HepG2 (cell line): ENCODE measurements at regions not wholly inside any gene's neighbourhood (a gene's known extent, or its start where the extent isn't known, plus 50 kb on each side); places are given as distances from the start of the nearest gene placed in this dataset.

Experiments
- ATAC-seq: fragments of 200-7000 bp; cut with Tn5 transposase; 3 replicates; pipeline ENCODE4 v1.9.1; 2020; ENCODE audit warnings: mild to moderate bottlenecking, moderate library complexity
- BruUV-seq: library from RNA; stranded (reverse); fragments of 400-500 nt; replicated peaks from 2 replicates; lab custom pipeline; 2021; lab: Mats Ljungman, UMichigan
- CTCF ChIA-PET: fragments of 300-600 bp; formaldehyde crosslinking; extraction: SDS; loops from one replicate; lab custom pipeline; 2021; ENCODE audit warnings: low total read pairs, inconsistent platforms, low intra/inter-chr PET ratio; lab: Yijun Ruan, JAX
- POLR2A ChIA-PET: fragments of 350-600 bp; sonication (Branson Sonifier 250); formaldehyde crosslinking; loops from one replicate; lab custom pipeline; 2020; ENCODE audit warnings: antibody characterized with exemption, inconsistent platforms; lab: Yijun Ruan, JAX
- DNase-seq: peaks from one replicate; pipeline ENCODE4 v3.0.0-alpha.2; 2015; ENCODE audit warnings: low spot score
- FAIRE-seq: peaks from 3 replicates; lab custom pipeline; 2011; peaks lifted over from hg19 to GRCh38; lab: Jason Lieb, UNC
- H2AFZ ChIP-seq: one replicate; pipeline ENCODE4 v1.6.1; 2011; ENCODE audit warnings: low read length, inconsistent platforms
- H3K27ac ChIP-seq: fragments of 300-600 bp; 3 replicates; pipeline ENCODE4 v1.8.0; 2011; ENCODE audit warnings: mixed run types, mild to moderate bottlenecking, mixed read lengths, low read length, inconsistent platforms; ENCODE audit not compliant: insufficient read depth; ENCODE audit errors: extremely low read length
- H3K27me3 ChIP-seq, 2 experiments: fragments of 200-600 bp in 1 of 2; 2 replicates in 1 of 2; 3 replicates in 1 of 2; pipeline versions ENCODE4 v1.6.0 to v1.8.0; 2011; ENCODE audit warnings: low read length in 2 of 2, mild to moderate bottlenecking in 2 of 2, moderate library complexity in 2 of 2, inconsistent platforms in 1 of 2; ENCODE audit not compliant: insufficient read depth in 2 of 2, control insufficient read depth in 1 of 2
- H3K36me3 ChIP-seq, 2 experiments: fragments of 200-600 bp in 1 of 2; replicated peaks in 1 of 2; 2 replicates in 1 of 2; 3 replicates in 1 of 2; pipeline versions ENCODE4 v1.5.1 to v1.8.0; 2011; ENCODE audit warnings: low read length in 2 of 2, inconsistent platforms in 1 of 2; ENCODE audit not compliant: insufficient read depth in 2 of 2, control insufficient read depth in 1 of 2
- H3K4me1 ChIP-seq: 2 replicates; pipeline ENCODE4 v1.5.1; 2012; ENCODE audit warnings: low read length, inconsistent platforms; ENCODE audit not compliant: insufficient read depth
- H3K4me2 ChIP-seq: 2 replicates; pipeline ENCODE4 v1.6.0; 2011; ENCODE audit warnings: low read depth, low read length, inconsistent platforms
- H3K4me3 ChIP-seq, 3 experiments: fragments of 200-600 bp in 1 of 3; sonication (generic), shearing (Covaris generic) in 1 of 3; replicated peaks in 1 of 3; 2 replicates each; pipeline ENCODE4 v1.5.1; 2011 to 2016; ENCODE audit warnings: low read length in 3 of 3, inconsistent platforms in 2 of 3, low read depth in 2 of 3, mild to moderate bottlenecking in 2 of 3, control low read depth in 1 of 3, mixed read lengths in 1 of 3; ENCODE audit not compliant: insufficient read depth in 1 of 3
- H3K79me2 ChIP-seq: one replicate; pipeline ENCODE4 v1.6.1; 2011; ENCODE audit warnings: low read length, inconsistent platforms; ENCODE audit not compliant: insufficient read depth
- H3K9ac ChIP-seq: 2 replicates; pipeline ENCODE4 v1.6.0; 2011; ENCODE audit warnings: mild to moderate bottlenecking, low read depth, low read length, inconsistent platforms; ENCODE audit not compliant: insufficient read depth
- H3K9me3 ChIP-seq: 2 replicates; pipeline ENCODE4 v1.5.1; 2012; ENCODE audit warnings: mild to moderate bottlenecking, low read length
- H4K20me1 ChIP-seq: 2 replicates; pipeline ENCODE4 v1.6.0; 2011; ENCODE audit warnings: inconsistent platforms, mild to moderate bottlenecking, low read length, moderate library complexity; ENCODE audit not compliant: insufficient read depth
- CC2D1A ChIP-seq: sonication (generic); formaldehyde crosslinking; IDR thresholded peaks from 2 replicates; pipeline ENCODE4 v1.8.1; 2023; ENCODE audit warnings: mild to moderate bottlenecking, missing genetic modification reagents
- CENPX ChIP-seq: sonication (generic); formaldehyde crosslinking; IDR thresholded peaks from 2 replicates; pipeline ENCODE4 v1.9.0; 2021; ENCODE audit warnings: mild to moderate bottlenecking, missing genetic modification reagents, moderate library complexity
- EED ChIP-seq: sonication (generic); formaldehyde crosslinking; IDR thresholded peaks from 2 replicates; pipeline ENCODE4 v1.5.0; 2020; ENCODE audit warnings: mild to moderate bottlenecking, missing genetic modification reagents
- ELF1 ChIP-seq: sonication (generic); formaldehyde crosslinking; IDR thresholded peaks from 2 replicates; pipeline ENCODE4 v1.4.0; 2020; ENCODE audit warnings: missing genetic modification reagents
- GPN1 ChIP-seq: sonication (generic); formaldehyde crosslinking; IDR thresholded peaks from 2 replicates; pipeline ENCODE4 v1.5.1; 2020; ENCODE audit warnings: missing genetic modification reagents, borderline replicate concordance
- SMAD3 ChIP-seq: sonication (generic); formaldehyde crosslinking; IDR thresholded peaks from 2 replicates; pipeline ENCODE4 v1.4.0; 2020; ENCODE audit warnings: missing genetic modification reagents
- SMYD3 ChIP-seq: sonication (generic); formaldehyde crosslinking; IDR thresholded peaks from 2 replicates; pipeline ENCODE4 v1.8.1; 2023; ENCODE audit warnings: mild to moderate bottlenecking, missing genetic modification reagents
- SRF ChIP-seq: IDR thresholded peaks from 2 replicates; pipeline ENCODE4 v1.6.1; 2011; ENCODE audit warnings: mild to moderate bottlenecking, low read depth, low read length, moderate library complexity
- TSC22D2 ChIP-seq: sonication (generic); formaldehyde crosslinking; IDR thresholded peaks from 2 replicates; pipeline ENCODE4 v1.5.1; 2020; ENCODE audit warnings: missing genetic modification reagents, mild to moderate bottlenecking, borderline replicate concordance
- ZNF232 ChIP-seq: sonication (generic); formaldehyde crosslinking; IDR thresholded peaks from 2 replicates; pipeline ENCODE4 v1.4.0; 2020; ENCODE audit warnings: missing genetic modification reagents, borderline replicate concordance
- ZNF703 ChIP-seq: sonication (generic); formaldehyde crosslinking; IDR thresholded peaks from 2 replicates; pipeline ENCODE4 v1.5.1; 2020; ENCODE audit warnings: missing genetic modification reagents, mild to moderate bottlenecking, moderate library complexity, borderline replicate concordance
- ZNF75D ChIP-seq: sonication (generic); formaldehyde crosslinking; IDR thresholded peaks from 2 replicates; pipeline ENCODE4 v1.8.1; 2023; ENCODE audit warnings: missing genetic modification reagents, mild to moderate bottlenecking, borderline replicate concordance
- WGBS: methylation state at CpG from one replicate; pipeline ENCODE4 v1.1.6; 2017; ENCODE audit warnings: low lambda C conversion rate; 5-methylcytosine and 5-hydroxymethylcytosine counted together
- in situ Hi-C: cut with HindIII; loops from 2 replicates; pipeline ENCODE4 v1.10.0; 2017; ENCODE audit warnings: low pct_unique_long_range_greater_than_20kb; ENCODE audit not compliant: extremely low pct_ligation_motif_present
- intact Hi-C: fragments of 100-400 bp; cut with micrococcal nuclease; formaldehyde crosslinking; loops from one replicate; pipeline ENCODE4 v1.10.0; 2022; ENCODE audit not compliant: unreplicated experiment
- TF ChIP-seq, protein P1 (sequence below): sonication (generic); formaldehyde crosslinking; IDR thresholded peaks from 2 replicates; pipeline ENCODE4; 2020; ENCODE audit warnings: missing genetic modification reagents, mild to moderate bottlenecking, borderline replicate concordance
- TF ChIP-seq, protein P2 (sequence below): sonication (generic); formaldehyde crosslinking; IDR thresholded peaks from 2 replicates; pipeline ENCODE4 v1.5.0; 2020; ENCODE audit warnings: mild to moderate bottlenecking, missing genetic modification reagents
- TF ChIP-seq, protein P3 (sequence below): sonication (generic); formaldehyde crosslinking; IDR thresholded peaks from 2 replicates; pipeline ENCODE4 v1.8.0; 2022; ENCODE audit warnings: missing genetic modification reagents, mild to moderate bottlenecking, moderate library complexity, borderline replicate concordance

DNA sequence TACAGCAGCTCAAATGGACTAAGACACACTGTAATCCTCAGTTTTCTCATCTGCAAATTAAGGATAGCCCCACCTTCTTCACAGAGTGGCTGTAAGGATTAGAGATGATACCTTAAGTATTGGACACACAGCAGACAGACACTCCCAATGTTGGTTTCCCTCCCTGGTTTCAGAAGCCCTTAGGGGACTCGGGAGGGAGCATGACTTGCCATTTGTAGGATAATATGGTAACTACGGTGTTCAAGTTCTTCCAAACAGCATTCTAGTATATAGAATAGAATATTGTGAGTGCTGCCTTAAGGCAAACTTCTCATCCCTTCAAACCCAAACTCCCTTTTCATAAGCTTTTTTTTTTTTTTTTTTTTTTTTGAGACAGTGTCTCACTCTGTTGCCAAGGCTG lies 101.9 kb downstream of the COPRS start:
- Histone ChIP-seq H3K9ac (no peak overlapping the region), H3K27me3 (peaks cover 0 to under 1% of the 10 kb centered on the region in 2 experiments; a peak in 1 of 5 replicates), H3K4me3 (no peak overlapping the region), H3K27ac (no peak overlapping the region), H2AFZ (no peak overlapping the region), H3K36me3 (no peaks in the 10 kb centered on the region), H3K4me1 (peaks cover 30% of the 10 kb centered on the region), H4K20me1 (no peaks in the 10 kb centered on the region), H3K9me3 (no peaks in the 10 kb centered on the region), H3K79me2 (no peaks in the 10 kb centered on the region), H3K4me2 (no peak overlapping the region)
- POLR2A ChIA-PET, result no interaction called here
- WGBS, result 84% methylated on average over 2 of the region's 2 CpGs
- CTCF ChIA-PET, result no interaction called here
- in situ Hi-C loops, result loop anchor here (10.0 kb wide), 1 partner anchor 58 kb away; no protein-coding TSS in a partner anchor
- no peak for DNase-seq
- no peak for FAIRE-seq
- intact Hi-C loops, result loop anchor here (10.0 kb wide), 1 partner anchor 48 kb away; no protein-coding TSS in a partner anchor
- no peak for ATAC-seq
- BruUV-seq, result no TSS peak
- TF ChIP-seq ZNF703 (no peak), SMAD3 (CRISPR knock-in tag) (no peak), CC2D1A (no peak), SRF (no peak), TSC22D2 (CRISPR knock-in tag) (no peak), ZNF75D (CRISPR knock-in tag) (no peak), ZNF232 (CRISPR knock-in tag) (no peak), GPN1 (CRISPR knock-in tag) (no peak), EED (CRISPR knock-in tag) (no peak), ELF1 (CRISPR knock-in tag) (no peak), SMYD3 (no peak), CENPX (CRISPR knock-in tag) (no peak)
- TF ChIP-seq, protein P1, sequence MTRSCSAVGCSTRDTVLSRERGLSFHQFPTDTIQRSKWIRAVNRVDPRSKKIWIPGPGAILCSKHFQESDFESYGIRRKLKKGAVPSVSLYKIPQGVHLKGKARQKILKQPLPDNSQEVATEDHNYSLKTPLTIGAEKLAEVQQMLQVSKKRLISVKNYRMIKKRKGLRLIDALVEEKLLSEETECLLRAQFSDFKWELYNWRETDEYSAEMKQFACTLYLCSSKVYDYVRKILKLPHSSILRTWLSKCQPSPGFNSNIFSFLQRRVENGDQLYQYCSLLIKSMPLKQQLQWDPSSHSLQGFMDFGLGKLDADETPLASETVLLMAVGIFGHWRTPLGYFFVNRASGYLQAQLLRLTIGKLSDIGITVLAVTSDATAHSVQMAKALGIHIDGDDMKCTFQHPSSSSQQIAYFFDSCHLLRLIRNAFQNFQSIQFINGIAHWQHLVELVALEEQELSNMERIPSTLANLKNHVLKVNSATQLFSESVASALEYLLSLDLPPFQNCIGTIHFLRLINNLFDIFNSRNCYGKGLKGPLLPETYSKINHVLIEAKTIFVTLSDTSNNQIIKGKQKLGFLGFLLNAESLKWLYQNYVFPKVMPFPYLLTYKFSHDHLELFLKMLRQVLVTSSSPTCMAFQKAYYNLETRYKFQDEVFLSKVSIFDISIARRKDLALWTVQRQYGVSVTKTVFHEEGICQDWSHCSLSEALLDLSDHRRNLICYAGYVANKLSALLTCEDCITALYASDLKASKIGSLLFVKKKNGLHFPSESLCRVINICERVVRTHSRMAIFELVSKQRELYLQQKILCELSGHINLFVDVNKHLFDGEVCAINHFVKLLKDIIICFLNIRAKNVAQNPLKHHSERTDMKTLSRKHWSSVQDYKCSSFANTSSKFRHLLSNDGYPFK (CRISPR knock-in tag), result no peak
- TF ChIP-seq, protein P2, sequence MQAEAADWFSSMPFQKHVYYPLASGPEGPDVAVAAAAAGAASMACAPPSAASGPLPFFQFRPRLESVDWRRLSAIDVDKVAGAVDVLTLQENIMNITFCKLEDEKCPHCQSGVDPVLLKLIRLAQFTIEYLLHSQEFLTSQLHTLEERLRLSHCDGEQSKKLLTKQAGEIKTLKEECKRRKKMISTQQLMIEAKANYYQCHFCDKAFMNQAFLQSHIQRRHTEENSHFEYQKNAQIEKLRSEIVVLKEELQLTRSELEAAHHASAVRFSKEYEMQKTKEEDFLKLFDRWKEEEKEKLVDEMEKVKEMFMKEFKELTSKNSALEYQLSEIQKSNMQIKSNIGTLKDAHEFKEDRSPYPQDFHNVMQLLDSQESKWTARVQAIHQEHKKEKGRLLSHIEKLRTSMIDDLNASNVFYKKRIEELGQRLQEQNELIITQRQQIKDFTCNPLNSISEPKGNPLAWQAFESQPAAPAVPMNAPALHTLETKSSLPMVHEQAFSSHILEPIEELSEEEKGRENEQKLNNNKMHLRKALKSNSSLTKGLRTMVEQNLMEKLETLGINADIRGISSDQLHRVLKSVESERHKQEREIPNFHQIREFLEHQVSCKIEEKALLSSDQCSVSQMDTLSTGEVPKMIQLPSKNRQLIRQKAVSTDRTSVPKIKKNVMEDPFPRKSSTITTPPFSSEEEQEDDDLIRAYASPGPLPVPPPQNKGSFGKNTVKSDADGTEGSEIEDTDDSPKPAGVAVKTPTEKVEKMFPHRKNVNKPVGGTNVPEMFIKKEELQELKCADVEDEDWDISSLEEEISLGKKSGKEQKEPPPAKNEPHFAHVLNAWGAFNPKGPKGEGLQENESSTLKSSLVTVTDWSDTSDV (CRISPR knock-in tag), result no peak
- TF ChIP-seq, protein P3, sequence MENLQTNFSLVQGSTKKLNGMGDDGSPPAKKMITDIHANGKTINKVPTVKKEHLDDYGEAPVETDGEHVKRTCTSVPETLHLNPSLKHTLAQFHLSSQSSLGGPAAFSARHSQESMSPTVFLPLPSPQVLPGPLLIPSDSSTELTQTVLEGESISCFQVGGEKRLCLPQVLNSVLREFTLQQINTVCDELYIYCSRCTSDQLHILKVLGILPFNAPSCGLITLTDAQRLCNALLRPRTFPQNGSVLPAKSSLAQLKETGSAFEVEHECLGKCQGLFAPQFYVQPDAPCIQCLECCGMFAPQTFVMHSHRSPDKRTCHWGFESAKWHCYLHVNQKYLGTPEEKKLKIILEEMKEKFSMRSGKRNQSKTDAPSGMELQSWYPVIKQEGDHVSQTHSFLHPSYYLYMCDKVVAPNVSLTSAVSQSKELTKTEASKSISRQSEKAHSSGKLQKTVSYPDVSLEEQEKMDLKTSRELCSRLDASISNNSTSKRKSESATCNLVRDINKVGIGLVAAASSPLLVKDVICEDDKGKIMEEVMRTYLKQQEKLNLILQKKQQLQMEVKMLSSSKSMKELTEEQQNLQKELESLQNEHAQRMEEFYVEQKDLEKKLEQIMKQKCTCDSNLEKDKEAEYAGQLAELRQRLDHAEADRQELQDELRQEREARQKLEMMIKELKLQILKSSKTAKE (CRISPR knock-in tag), result no peak
